OCI-LY1 (cell line): ENCODE measurements at regions not wholly inside any gene's neighbourhood (a gene's known extent, or its start where the extent isn't known, plus 50 kb on each side); places are given as distances from the start of the nearest gene placed in this dataset.

Experiments
- H2AFZ ChIP-seq: fragments of 200-600 bp; sonication (generic), shearing (Covaris generic); 2 replicates; pipeline ENCODE4 v1.6.0; 2014; ENCODE audit warnings: antibody characterized with exemption, mild to moderate bottlenecking, low read length
- H3F3A ChIP-seq: fragments of 200-600 bp; sonication (generic), shearing (Covaris generic); 2 replicates; pipeline ENCODE4 v1.6.0; 2014; ENCODE audit warnings: mild to moderate bottlenecking, antibody characterized with exemption, low read length, moderate library complexity; ENCODE audit not compliant: insufficient read depth
- H3K27ac ChIP-seq: fragments of 200-600 bp; sonication (generic); 2 replicates; pipeline ENCODE4 v1.5.1; 2014; ENCODE audit warnings: low read length, mixed run types, mild to moderate bottlenecking, low read depth; ENCODE audit not compliant: poor library complexity, severe bottlenecking
- H3K27me3 ChIP-seq: fragments of 200-600 bp; sonication (generic); 2 replicates; pipeline ENCODE4 v1.6.0; 2014; ENCODE audit warnings: antibody characterized with exemption, mild to moderate bottlenecking, low read length, moderate library complexity; ENCODE audit not compliant: insufficient read depth
- H3K36me3 ChIP-seq: fragments of 200-600 bp; sonication (generic); 2 replicates; pipeline ENCODE4 v1.6.1; 2014; ENCODE audit warnings: mild to moderate bottlenecking, antibody characterized with exemption, low read length, moderate library complexity, mixed read lengths; ENCODE audit not compliant: insufficient read depth
- H3K4me1 ChIP-seq: fragments of 200-600 bp; sonication (generic); 2 replicates; pipeline ENCODE4 v1.5.1; 2014; ENCODE audit warnings: mild to moderate bottlenecking, low read length, moderate library complexity; ENCODE audit not compliant: insufficient read depth, severe bottlenecking
- H3K4me2 ChIP-seq: fragments of 200-600 bp; sonication (generic), shearing (Covaris generic); 2 replicates; pipeline ENCODE4 v1.6.1; 2014; ENCODE audit warnings: low read length
- H3K4me3 ChIP-seq: fragments of 200-600 bp; sonication (generic); 2 replicates; pipeline ENCODE4 v1.5.1; 2014; ENCODE audit warnings: low read length, low read depth, mild to moderate bottlenecking, mixed read lengths; ENCODE audit not compliant: poor library complexity, severe bottlenecking
- H3K79me2 ChIP-seq: fragments of 200-600 bp; shearing (Covaris generic); 2 replicates; pipeline ENCODE4 v1.6.1; 2016; ENCODE audit warnings: mixed run types, low read length, mixed read lengths; ENCODE audit not compliant: insufficient read depth
- H3K9ac ChIP-seq: fragments of 200-600 bp; sonication (generic), shearing (Covaris generic); 2 replicates; pipeline ENCODE4 v1.6.1; 2014; ENCODE audit warnings: mild to moderate bottlenecking, low read length, mixed read lengths
- H3K9me2 ChIP-seq: fragments of 200-600 bp; sonication (generic), shearing (Covaris generic); 2 replicates; pipeline ENCODE4 v1.6.1; 2014; ENCODE audit warnings: low read depth, mild to moderate bottlenecking, low read length, mixed read lengths
- H3K9me3 ChIP-seq: fragments of 200-600 bp; shearing (Covaris generic); 2 replicates; pipeline ENCODE4 v1.6.1; 2014; ENCODE audit warnings: low read length, mixed read lengths
- H4K20me1 ChIP-seq: fragments of 200-600 bp; sonication (generic), shearing (Covaris generic); 2 replicates; pipeline ENCODE4 v1.6.0; 2016; ENCODE audit warnings: mild to moderate bottlenecking, low read length; ENCODE audit not compliant: insufficient read depth
- EZH2 ChIP-seq: fragments of 200-600 bp; sonication (generic), shearing (Covaris generic); IDR thresholded peaks from 2 replicates; pipeline ENCODE4 v1.8.0; 2017; ENCODE audit warnings: borderline replicate concordance, mixed run types, mild to moderate bottlenecking, antibody characterized with exemption, low read length, moderate library complexity, mixed read lengths
- TF ChIP-seq, protein P1 (sequence below): fragments of 200-600 bp; sonication (generic), shearing (Covaris generic); IDR thresholded peaks from 2 replicates; pipeline ENCODE4 v1.5.1; 2017; ENCODE audit warnings: mild to moderate bottlenecking, antibody characterized with exemption, low read length, moderate library complexity, mixed read lengths

DNA sequence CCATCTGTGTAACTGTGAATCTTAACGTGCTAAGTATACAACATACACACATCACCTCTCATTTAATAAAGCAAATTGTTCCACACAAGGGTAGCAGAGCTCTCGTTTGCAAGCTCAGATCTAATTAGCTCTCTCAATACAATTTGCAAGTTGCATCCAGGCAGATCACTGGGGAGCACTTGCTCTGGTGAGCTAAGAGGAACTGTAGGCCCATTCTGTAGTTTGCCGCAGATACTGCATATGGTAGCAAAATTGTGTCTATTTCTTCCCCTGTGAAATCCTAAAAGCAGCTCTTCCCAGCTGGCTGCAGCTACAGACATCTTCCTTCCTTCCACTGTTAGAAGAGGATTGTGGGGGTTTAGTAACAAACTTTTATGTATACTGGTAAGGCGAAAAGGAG is 288.7 kb upstream of the ADAMTS9 start:
- no peak overlapping the region for H3K9ac ChIP-seq
- no peak overlapping the region for H3K27ac ChIP-seq
- no peaks in the 10 kb centered on the region for H3K79me2 ChIP-seq
- H3K27me3 ChIP-seq: no peaks in the 10 kb centered on the region
- no peaks in the 10 kb centered on the region for H3F3A ChIP-seq
- no peak overlapping the region for H2AFZ ChIP-seq
- no peaks in the 10 kb centered on the region for H3K4me1 ChIP-seq
- no peaks in the 10 kb centered on the region for H4K20me1 ChIP-seq
- no peaks in the 10 kb centered on the region for H3K9me3 ChIP-seq
- H3K36me3 ChIP-seq: no peaks in the 10 kb centered on the region
- no peak overlapping the region for H3K4me3 ChIP-seq
- H3K4me2 ChIP-seq: no peak overlapping the region
- no peaks in the 10 kb centered on the region for H3K9me2 ChIP-seq
- no peak for TF ChIP-seq EZH2
- TF ChIP-seq, protein P1, sequence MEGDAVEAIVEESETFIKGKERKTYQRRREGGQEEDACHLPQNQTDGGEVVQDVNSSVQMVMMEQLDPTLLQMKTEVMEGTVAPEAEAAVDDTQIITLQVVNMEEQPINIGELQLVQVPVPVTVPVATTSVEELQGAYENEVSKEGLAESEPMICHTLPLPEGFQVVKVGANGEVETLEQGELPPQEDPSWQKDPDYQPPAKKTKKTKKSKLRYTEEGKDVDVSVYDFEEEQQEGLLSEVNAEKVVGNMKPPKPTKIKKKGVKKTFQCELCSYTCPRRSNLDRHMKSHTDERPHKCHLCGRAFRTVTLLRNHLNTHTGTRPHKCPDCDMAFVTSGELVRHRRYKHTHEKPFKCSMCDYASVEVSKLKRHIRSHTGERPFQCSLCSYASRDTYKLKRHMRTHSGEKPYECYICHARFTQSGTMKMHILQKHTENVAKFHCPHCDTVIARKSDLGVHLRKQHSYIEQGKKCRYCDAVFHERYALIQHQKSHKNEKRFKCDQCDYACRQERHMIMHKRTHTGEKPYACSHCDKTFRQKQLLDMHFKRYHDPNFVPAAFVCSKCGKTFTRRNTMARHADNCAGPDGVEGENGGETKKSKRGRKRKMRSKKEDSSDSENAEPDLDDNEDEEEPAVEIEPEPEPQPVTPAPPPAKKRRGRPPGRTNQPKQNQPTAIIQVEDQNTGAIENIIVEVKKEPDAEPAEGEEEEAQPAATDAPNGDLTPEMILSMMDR: no peak

DNA sequence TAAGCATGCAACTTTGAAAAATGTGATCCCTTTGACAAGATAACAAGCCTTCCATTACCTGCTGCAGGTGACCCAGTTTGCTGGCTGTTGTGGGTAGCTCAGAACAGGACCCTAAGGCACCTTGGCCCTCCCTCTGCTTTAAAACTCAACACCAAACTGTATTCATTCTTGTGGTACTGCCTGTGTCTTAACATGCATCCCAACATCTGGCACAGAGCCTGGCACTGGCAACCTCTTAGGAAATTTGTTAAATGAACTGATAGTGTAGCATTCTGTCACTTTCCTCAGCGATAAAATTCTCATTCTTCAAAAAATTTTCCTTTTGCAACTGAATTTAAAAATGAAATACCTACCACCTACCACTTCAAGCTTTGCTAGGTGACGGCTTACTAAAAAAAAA is 287.3 kb upstream of the ADAMTS9 start:
- H3K4me1 ChIP-seq: no peaks in the 10 kb centered on the region
- no peaks in the 10 kb centered on the region for H3K27me3 ChIP-seq
- no peaks in the 10 kb centered on the region for H3K36me3 ChIP-seq
- no peaks in the 10 kb centered on the region for H3K9me2 ChIP-seq
- H3K4me2 ChIP-seq: no peak overlapping the region
- TF ChIP-seq, protein P1: no peak
- TF ChIP-seq EZH2: no peak
- H3K9ac ChIP-seq: no peak overlapping the region
- no peaks in the 10 kb centered on the region for H3K79me2 ChIP-seq
- no peaks in the 10 kb centered on the region for H4K20me1 ChIP-seq
- H3K4me3 ChIP-seq: no peak overlapping the region
- H3F3A ChIP-seq: no peaks in the 10 kb centered on the region
- no peak overlapping the region for H3K27ac ChIP-seq
- H3K9me3 ChIP-seq: no peaks in the 10 kb centered on the region
- no peak overlapping the region for H2AFZ ChIP-seq

DNA sequence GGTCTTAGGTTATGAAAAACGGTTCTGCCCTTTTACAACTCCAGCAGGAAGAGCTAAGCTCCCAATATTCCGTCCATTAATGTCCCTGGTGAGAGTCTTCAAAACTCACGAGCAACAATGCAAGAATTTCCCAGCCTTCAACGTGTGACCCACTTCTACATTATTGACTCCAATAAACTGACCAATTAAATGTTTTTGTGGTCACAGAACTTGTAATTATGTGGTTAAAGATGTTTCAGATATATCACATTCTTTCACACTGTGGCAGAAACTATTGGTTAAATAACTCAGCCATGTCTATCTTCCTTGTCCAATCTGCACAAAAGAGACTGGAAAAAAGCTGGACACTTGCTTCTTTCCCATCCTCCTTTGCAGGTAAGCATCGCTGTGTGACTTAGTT is 286.6 kb upstream of the ADAMTS9 start:
- Histone ChIP-seq H3K27ac (no peak overlapping the region), H3F3A (no peaks in the 10 kb centered on the region), H3K4me2 (no peak overlapping the region), H3K4me3 (no peak overlapping the region), H3K27me3 (no peaks in the 10 kb centered on the region), H3K36me3 (no peaks in the 10 kb centered on the region), H3K79me2 (no peaks in the 10 kb centered on the region), H3K4me1 (no peaks in the 10 kb centered on the region), H3K9ac (no peak overlapping the region), H2AFZ (no peak overlapping the region), H3K9me2 (no peaks in the 10 kb centered on the region), H4K20me1 (no peaks in the 10 kb centered on the region), H3K9me3 (no peaks in the 10 kb centered on the region)
- no peak for TF ChIP-seq EZH2
- TF ChIP-seq, protein P1: no peak
